Muscle of arm (tissue), 1 donor: ENCODE measurements at regions not wholly inside any gene's neighbourhood (a gene's known extent, or its start where the extent isn't known, plus 50 kb on each side); places are given as distances from the start of the nearest gene placed in this dataset.

ENCODE experiments used
- DNase-seq: peaks from one replicate; pipeline ENCODE4 v3.0.0-alpha.2; 2013

DNA sequence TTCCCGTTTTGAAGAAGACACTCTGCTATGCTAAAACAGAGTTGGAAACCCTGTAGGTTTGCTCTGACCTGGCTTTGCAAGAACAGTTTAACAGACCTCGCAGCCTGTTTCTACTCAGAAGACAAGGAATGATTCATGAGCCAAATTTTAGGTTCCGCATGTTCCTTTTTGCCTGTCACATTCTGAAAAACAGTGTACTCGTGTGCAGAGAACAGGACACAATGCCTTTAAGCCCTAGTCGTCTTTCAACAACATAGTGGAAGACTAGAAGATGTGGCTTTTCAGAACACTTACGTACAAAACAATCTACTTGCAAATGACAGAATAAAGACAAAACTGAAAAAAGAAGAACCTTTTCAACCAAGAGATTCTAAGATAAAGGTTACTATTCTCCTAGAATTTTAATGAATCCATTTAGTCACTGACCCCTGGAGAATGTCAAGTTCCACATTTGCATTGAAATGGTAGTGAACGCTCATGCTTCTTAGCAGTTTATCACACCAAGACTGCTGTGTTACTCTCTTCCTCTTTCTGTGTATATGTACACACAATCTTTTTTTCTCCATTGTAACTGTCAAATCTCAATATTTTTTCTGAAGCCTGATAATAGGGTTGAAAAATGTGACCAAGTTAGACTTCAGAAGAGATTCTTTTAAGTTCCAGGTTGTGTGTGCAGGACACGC, 220.7 kb upstream of the NRSN1 start:
- no peak for DNase-seq

DNA sequence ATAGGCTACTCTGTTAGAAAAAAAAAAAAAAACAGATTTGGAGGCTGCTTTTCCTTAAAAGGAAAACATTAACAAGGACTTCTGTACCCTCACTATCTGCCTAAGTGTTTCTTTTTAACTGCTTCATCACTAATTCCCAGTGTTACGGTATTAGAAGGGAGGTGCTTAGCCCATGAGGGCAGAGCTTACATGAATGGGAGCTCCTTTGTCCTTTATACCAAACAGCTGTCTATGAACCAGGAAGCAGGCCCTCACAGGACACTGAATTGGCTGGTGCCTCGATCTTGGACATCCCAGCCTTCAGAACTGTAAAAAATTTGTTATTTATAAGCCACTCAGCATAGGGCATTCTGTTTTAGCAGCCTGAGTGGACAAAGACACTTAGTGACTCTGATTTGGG, 215.6 kb upstream of the NRSN1 start:
- no peak for DNase-seq

DNA sequence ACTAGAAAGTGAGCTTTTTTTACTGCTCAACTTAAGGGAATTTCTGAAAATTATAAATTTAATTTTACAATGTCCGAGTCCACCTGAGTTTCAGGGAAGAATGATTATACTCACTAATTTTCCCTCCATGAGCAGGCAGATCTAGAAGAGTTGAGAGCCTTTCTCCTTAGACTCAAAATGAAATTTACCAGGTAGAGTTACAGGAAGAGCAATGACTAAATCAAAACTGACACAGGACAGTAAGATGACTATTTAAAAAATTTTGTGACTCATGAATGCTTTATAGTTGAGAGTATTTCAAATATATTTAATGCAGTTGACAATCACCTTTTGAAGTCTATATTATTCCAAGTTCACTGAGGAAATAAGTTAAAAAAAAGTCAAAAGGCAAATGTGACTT, 198.1 kb upstream of the NRSN1 start:
- DNase-seq: no peak

DNA sequence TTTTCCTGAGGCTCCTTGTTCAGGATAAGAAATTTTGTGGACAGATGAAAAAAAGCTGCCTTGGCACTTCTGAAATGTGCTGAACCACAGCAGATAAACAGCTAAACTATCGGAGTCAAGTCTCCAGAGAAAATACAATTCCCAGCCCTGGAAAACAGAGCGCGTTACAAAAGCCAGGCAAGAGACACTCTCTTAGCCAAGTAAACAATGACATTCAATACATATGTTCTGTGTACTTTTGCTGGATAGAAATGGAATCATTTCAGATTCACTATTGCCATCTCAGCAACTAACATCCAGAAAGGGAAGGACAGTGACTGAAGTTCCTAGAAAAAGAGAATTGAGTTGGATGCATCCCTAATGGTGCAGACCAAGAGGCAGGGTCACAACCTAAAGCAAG, 196.8 kb upstream of the NRSN1 start:
- DNase-seq: peak; percentile 9

DNA sequence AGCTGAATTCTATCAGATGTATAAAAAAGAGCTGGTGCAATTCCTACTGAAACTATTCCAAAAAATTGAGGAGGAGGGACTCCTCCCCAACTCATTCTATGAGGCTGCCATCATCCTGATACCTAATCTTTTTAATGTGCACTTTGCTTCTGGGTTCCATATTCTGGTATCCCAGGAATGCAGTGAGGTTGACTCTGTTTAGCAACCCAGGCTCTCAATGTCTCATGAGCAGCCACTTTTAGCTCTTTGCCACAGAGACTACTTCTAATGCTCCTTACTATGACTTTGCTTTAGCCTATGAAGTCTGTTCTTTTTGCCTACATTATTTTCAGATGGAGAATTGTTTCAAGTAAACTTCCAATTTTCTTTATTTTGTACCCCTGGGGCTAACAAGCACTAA, 185.5 kb upstream of the NRSN1 start:
- DNase-seq: no peak

DNA sequence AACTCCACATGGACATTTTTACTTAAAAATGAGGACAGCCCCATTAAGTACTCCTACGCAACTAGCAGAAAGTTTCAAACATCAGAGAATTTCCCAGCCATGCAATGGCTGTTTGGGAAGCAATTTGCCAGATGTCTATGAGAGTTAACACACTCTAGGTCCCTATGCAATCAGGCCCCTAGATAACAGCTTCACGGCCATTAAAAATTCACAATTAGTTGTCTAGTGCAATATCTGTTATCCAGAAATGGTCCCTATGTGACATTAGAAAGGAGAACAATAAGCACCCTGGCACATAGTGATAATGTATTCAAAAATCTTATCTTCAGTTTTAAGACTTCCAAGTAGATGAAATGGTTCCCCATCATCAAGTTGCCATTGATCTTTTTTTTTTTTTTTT, 174.3 kb upstream of the NRSN1 start:
- no peak for DNase-seq

DNA sequence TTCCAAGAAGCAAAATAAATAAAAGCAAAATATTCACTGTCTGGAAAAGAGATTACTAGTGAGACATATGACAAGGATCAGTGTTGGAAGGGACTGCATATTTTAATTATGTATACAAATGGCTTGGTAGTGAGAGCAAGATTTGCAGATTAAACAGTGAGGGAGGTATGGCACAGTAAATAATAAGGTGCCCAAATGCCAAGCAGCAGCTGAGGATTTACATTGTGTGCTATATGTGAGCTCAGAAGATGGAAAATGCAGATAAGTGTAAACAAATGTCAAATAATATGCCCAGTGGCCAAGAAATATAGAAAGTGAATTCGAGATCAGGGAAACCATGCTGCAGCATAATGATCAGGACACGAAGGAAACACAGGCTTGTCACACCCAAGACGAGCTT, 173.8 kb upstream of the NRSN1 start:
- no peak for DNase-seq

DNA sequence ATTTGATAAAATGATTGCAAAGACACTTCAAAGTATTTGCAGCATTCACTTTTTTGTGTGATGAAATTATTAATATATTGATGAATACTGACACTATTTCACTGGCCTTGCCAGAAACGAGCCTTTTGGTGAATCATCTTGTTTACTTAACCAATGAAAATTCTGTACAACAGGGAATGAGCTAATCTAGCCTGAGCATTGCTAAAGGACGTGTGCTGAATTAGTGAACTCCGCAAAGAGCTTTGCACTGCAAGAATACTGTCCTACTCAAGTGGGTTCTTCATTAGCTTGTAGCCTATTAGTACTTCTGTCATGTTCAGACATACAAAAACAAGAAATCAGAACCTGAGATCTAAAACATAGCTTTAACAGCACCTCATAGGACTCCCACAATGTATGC, 172.0 kb upstream of the NRSN1 start:
- no peak for DNase-seq

DNA sequence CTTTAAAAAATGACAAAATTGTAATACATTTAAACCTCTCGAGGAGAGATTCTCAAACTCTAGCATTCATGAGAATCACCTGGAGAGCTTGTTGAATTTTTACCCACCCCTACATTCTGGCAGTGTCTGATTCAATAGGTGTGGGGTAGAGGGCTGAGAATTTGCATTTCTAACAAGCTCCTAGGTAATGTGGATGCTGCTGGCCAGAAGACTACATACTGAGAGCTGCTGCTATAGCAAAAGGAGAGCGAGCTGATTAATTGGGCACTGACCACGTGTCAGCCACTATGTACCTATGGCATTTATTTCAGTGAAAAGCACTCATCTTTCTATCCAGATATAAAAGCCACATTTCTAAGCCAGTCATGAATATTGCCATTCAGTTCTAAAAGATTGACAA, 169.0 kb upstream of the NRSN1 start:
- DNase-seq: no peak

DNA sequence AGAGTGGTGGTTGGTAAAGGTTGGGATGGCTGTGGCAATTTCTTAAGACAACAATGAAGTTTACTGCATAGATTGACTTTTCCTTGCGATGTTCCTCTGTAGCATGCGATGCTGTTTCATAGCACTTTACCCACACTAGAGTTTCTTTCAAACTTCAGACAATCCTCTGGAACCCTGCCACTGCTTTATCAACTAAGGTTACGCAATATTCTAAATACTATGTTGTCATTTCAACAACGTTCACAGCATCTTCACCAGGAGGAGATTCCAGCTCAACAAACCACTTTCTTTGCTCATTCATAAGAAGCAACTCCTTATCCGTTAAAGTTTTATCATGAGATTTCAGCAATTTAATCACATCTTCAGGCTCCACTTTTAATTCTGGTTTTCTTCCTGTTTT, 161.2 kb upstream of the NRSN1 start:
- no peak for DNase-seq

DNA sequence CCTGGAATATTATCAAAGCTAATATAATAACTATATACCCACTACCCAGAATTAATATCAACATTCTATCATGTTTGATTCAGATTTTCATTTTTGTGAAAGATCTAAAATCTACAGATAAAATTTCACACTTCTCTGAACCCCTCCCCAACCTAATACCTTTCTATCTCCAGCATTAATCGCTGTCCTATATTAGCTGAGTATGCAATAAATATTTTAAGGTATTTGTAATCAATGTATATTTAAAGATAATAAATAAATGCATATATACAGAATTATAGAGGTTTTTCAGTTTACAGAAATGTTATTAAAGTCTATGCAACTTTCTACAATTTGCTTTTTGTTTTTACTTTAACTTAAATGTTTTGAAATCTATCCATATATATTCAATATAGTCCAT, 156.7 kb upstream of the NRSN1 start:
- DNase-seq: no peak

DNA sequence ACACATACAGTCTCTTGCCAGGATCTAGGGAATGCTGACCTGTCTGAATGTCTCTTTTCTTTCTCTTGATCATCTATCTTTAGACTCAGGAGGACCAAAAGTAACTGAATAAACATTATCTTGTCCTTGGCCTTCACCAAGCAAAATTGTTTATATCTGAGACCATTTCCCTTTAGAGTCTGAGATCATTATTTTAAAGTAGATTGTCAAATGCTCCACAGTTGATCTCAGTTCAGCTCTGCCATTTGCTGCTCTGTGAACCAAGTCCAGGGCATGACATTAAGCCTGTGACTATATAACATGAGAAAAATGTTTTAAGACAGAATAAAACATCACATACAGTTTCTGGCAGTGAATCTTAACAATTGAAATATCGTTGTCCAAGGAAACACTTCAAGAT, 148.3 kb upstream of the NRSN1 start:
- peak; percentile 4 for DNase-seq

DNA sequence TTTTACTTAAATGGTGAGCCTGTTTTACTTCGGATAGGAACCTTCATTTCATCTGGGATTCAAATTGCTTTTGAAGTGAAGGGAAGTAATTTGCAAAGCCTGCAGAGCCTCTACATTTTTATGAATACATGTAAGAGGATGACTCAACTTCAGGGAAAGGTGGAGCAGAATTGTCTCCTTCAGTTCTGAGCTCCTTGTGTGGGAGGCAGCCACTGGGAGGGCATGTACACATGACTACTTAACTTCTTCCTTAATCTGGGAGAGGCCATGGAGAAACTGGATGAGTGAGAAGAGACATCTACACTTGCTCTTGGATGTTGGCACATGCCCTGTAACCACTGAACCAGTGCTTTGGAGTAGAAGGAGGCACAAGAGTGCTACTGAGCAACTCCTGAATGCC, 145.1 kb upstream of the NRSN1 start:
- DNase-seq: no peak

DNA sequence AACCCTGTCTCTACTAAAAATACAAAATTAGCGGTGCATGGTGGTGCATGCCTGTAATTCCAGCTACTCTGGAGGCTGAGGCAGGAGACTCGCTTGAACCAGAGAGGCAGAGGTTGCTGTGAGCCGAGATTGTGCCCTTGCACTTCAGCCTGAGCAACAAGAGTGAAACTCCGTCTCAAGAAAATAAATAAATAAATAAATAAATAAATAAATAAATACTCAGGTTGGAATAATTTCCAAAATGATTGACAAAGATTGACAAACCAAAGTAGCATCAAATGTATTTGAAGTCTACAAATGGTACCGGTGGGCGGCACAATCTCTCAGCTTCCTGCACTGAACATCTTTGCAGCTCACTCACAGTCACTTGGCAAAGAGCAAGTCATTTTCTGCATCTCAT, 144.1 kb upstream of the NRSN1 start:
- no peak for DNase-seq

DNA sequence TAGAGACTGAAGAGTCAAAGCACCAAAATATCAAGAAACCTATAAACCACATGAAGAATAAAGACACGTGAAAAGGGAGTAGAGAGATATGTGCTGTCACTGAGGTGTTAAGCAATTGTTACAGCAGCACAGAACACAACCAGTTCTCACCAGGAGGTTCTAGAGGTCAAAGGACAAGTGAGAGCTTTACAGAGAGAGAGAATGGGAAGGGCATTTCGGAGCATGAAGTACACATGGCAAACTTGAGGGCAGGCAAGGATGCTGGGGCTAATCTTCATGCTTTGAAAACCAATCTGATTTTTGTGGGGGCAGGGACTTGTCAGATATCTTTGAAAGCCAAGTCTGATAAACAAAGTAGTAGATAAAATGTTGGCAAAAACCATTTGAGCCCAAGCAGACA, 142.3 kb upstream of the NRSN1 start:
- no peak for DNase-seq

DNA sequence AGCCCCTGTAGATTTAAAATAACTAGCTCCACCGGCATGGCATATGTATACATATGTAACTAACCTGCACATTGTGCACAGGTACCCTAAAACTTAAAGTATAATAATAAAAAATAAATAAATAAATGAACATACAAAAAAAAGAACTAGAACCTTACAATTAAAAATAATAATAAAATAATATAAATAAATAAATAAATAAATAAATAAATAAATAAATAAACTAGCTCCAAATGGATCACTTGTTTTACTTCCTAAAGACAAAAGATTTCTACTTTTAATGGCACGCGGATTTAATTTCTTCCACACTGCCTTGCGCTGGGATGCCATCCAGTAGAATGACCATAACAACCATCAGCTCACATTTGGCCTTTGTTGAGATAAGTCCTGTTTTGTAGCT, 141.0 kb upstream of the NRSN1 start:
- no peak for DNase-seq

DNA sequence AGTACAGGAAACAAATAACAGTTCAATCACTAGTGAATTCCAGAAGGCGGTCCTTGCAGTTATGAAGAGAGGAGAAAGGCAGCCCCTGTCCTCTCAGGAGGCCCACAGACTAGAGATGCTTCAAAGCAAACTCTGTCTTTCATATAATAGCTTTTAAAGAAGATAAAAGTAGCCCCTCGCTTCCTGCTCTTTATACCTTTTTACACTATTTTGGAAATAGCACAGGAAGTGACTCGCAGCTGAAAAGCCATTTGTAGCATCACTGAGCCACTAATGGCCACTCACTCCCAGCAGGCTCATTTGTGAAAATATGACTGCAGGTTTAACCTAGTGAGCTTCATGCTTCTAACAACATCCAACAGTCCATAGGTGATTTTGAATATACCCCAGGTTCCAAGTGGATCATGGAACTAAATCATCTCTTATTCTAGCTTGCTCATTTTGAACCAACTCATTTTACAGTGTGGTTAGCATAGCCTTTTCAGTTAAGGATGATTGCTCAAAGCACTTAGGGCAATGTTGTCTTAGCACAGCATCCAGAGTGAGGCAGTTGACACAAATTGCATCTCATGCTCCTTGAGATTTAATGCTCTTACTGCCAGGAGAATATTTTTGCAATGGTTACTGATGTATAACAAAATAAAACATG, 136.0 kb upstream of the NRSN1 start:
- DNase-seq: no peak

DNA sequence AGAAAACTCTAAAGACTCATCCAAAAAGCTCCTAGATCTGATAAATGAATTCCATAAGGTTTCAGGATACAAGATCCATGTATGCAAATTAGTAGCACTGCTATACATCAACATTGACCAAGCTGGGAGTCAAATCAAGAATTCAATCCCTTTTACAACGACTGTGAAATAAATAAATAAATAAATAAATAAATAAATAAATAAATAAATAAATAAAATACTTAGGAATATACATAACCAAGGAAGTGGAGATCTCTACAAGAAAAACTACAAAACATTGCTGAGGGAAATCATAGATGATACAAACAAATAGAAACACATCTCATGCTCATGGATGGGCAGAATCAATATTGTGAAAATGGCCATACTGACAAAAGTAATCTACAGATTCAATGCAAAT, 132.0 kb upstream of the NRSN1 start:
- DNase-seq: no peak

DNA sequence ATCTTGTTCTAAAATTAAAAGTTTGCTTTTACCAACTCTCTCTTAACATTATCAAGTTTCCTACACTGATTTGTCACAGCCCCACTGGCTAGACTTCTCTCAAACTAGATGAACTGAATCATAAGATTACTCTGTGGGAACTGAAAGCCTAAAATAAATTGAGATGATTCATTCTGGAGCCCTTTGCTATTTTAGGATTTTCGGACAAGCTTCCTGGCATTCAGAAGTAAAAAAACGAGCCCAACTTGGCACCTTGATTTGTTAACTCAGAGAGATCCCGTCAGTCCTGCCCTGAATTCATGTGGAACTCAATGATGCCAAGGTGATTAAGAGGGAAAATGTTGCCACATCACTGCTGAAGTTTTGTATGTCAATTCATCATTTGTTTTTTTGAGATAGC, 122.0 kb upstream of the NRSN1 start:
- DNase-seq: no peak

DNA sequence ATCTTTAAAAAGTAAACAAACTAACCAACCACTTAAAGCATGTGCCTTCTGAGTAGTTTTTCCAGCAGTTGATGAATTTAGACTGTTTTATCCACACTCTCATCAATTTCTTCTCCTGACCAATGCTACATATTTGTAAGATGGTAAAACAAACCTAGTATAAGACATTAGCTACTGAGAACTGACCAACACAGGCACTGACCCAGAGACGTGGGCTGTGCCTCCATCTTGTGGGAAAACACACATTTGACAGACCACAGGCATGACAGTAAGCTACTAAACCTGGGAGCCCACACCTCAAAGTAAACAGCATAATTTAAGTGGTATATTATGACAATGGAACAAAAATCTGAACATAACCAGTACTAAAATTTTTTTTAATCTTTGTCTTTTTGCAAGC, 121.4 kb upstream of the NRSN1 start:
- DNase-seq: no peak

DNA sequence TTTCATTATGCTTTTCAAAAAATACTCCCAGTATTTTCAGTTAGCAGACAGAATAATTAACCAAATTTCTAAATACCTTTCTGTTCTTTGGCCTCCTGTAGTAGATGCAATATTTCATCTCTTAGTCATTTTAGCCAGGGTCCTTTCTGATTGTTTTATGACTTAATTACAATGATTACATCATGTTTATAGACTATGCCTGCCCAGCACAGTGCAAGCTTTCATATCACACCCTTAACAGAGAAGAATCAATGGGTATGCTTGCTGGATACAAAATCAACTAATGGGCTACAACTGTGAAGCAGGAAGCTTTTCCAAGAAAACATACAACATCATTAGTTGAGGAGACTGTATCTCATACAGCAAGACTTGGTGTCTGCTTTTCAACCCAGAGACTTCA, 119.8 kb upstream of the NRSN1 start:
- DNase-seq: no peak

DNA sequence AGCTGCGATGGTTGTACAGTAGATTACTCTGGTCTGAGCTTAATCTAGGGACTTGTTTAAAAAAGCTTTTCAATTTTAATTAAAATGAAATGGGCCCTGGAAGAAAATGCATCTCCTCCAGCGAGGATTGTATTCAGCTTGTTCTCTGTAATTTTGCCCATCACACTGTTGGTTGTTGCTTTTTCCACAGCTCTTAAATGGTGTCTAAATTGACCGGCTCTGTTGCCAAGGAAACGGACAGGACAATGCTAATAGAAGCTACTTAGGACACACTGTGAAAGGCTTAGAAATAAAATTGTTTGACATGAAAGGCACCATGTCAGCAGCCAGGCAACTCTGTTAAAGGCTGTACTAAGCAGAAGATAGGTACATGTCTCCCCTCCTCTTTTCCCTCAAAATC, 116.7 kb upstream of the NRSN1 start:
- no peak for DNase-seq

DNA sequence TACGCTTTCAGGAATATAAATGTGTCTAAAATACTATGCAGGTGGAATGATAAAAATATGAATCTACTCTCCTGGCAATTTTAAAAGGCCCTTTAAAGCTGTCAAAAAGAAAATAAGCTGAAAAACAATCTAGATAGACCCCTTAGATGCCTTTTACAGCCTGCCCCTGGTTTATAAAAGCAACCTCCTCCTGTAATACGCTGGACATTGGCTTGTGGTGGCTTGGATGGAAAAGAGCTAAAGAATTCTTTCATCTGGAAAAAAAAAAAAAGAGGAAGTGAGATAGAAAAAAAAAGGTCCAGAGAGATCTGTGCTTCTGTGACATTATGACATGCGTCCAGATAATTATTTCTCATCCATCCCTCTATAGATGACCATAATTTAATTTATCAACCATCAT, 115.9 kb upstream of the NRSN1 start:
- DNase-seq: no peak

DNA sequence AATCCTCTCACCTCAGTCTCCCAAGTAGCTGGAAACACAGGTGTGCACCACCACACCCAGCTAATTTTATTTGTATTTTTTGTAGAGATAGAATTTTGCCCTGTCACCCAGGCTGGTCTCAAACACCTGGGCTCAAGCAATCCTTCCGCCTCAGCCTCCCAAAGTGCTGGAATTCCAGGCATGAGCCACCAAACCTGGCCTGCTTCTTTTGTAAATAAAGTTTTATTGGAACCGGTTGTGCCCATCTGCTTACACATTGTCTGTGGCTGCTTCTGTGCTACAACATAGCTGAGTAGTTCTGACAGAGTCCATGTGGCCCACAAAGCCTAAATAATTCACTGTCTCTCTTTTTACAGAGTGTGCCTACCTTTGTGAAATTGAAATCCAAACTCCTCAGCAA, 109.7 kb upstream of the NRSN1 start:
- no peak for DNase-seq
